ENCODE measurements at regions not wholly inside any gene's neighbourhood (a gene's known extent, or its start where the extent isn't known, plus 50 kb on each side); places are given as distances from the start of the nearest gene placed in this dataset.

- H3K9me3 Mint-ChIP-seq (ENCODE audit: unreplicated experiment), result peaks cover 8% of the 10 kb centered on the region
- no peak overlapping the region for H3K27ac Mint-ChIP-seq (ENCODE audit: unreplicated experiment)
- no peaks in the 10 kb centered on the region for H3K27me3 Mint-ChIP-seq (ENCODE audit: unreplicated experiment)
- no peaks in the 10 kb centered on the region for H3K4me1 Mint-ChIP-seq (ENCODE audit: unreplicated experiment)
- DNase-seq (ENCODE audit: low spot score), result no peak
- no peak overlapping the region for H3K4me3 Mint-ChIP-seq (ENCODE audit: unreplicated experiment)
- peaks cover 11% of the 10 kb centered on the region for H3K36me3 Mint-ChIP-seq (ENCODE audit: low read depth, unreplicated experiment)
- TF ChIP-seq CTCF (IDR thresholded peaks at IDR 0.05; ENCODE audit: unreplicated experiment), result no peak
These were observed 694.7 kb downstream of the SLC16A7 start for GRCh38 chr12:60290532-60290931.

DNA sequence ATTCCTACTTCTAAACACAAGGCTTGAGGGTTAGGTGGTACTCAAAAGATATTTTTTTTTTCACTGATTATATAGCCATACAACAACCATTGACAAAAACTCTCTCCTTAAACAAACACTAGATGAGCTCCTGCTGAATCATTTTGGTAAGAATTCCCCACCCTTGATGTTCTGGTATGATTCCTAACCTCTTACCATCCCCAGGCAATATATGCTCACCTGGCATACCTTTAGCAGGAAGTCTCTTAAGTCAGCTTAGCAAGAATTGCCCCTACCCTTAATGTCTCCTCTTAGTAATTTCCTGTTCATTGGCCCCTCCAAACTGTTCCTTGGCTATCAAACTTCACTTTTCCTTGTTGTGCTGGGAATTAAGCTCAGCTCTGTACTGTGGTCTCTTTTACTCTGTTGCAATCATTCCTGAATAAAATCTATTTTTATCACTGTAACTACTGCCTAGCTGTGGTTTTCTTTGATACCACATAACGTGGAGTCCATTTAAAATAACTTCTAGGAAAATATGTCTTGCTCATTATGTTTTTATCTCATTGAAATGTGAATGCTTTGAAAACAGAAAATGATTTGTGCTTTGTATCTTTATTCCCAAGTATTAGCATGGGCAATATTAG is 712.6 kb downstream of the SLC16A7 start:
- Mint-ChIP-seq H3K4me3 (ENCODE audit: unreplicated experiment) (no peak overlapping the region), H3K27ac (ENCODE audit: unreplicated experiment) (no peak overlapping the region), H3K9me3 (ENCODE audit: unreplicated experiment) (no peaks in the 10 kb centered on the region), H3K36me3 (ENCODE audit: low read depth, unreplicated experiment) (no peaks in the 10 kb centered on the region), H3K27me3 (ENCODE audit: unreplicated experiment) (no peaks in the 10 kb centered on the region), H3K4me1 (ENCODE audit: unreplicated experiment) (no peaks in the 10 kb centered on the region)
- DNase-seq (ENCODE audit: low spot score), result no peak
- no peak for TF ChIP-seq CTCF (IDR thresholded peaks at IDR 0.05; ENCODE audit: unreplicated experiment)

GRCh38 chr12:60311940-60312339 is 716.1 kb downstream of the SLC16A7 start:
- Mint-ChIP-seq H3K4me3 (ENCODE audit: unreplicated experiment) (no peak overlapping the region), H3K36me3 (ENCODE audit: low read depth, unreplicated experiment) (no peaks in the 10 kb centered on the region), H3K27me3 (ENCODE audit: unreplicated experiment) (no peaks in the 10 kb centered on the region), H3K27ac (ENCODE audit: unreplicated experiment) (no peak overlapping the region), H3K4me1 (ENCODE audit: unreplicated experiment) (no peaks in the 10 kb centered on the region), H3K9me3 (ENCODE audit: unreplicated experiment) (no peaks in the 10 kb centered on the region)
- TF ChIP-seq CTCF (IDR thresholded peaks at IDR 0.05; ENCODE audit: unreplicated experiment), result no peak
- no peak for DNase-seq (ENCODE audit: low spot score)

- H3K36me3 Mint-ChIP-seq (ENCODE audit: low read depth, unreplicated experiment), result no peaks in the 10 kb centered on the region
- H3K4me1 Mint-ChIP-seq (ENCODE audit: unreplicated experiment), result no peaks in the 10 kb centered on the region
- H3K9me3 Mint-ChIP-seq (ENCODE audit: unreplicated experiment), result no peaks in the 10 kb centered on the region
- H3K27ac Mint-ChIP-seq (ENCODE audit: unreplicated experiment), result no peak overlapping the region
- H3K27me3 Mint-ChIP-seq (ENCODE audit: unreplicated experiment), result no peaks in the 10 kb centered on the region
- no peak for TF ChIP-seq CTCF (IDR thresholded peaks at IDR 0.05; ENCODE audit: unreplicated experiment)
- DNase-seq (ENCODE audit: low spot score), result no peak
- H3K4me3 Mint-ChIP-seq (ENCODE audit: unreplicated experiment), result no peak overlapping the region
These were observed 721.5 kb downstream of the SLC16A7 start for GRCh38 chr12:60317361-60317760.

DNA sequence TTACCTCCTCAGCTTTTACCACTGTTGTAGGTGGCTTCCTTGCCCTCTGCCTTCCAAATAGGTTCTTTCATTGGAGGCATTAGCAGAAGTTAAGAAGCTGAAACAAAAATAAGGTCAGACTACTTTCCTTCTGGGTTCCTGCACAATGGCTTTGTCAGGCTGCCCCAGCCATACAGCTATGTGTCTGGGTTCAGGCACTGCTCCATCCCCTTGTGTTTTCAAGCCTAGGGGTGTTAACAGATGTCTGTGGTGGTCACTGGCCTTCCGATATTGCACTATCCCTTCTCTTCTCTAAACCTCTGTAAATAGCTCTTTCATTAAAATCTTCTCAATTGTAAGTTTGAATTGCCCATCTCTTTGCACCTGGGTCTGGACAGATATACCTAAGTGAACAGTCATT is 728.9 kb downstream of the SLC16A7 start:
- Mint-ChIP-seq H3K4me3 (ENCODE audit: unreplicated experiment) (no peak overlapping the region), H3K36me3 (ENCODE audit: low read depth, unreplicated experiment) (no peaks in the 10 kb centered on the region), H3K9me3 (ENCODE audit: unreplicated experiment) (no peaks in the 10 kb centered on the region), H3K4me1 (ENCODE audit: unreplicated experiment) (no peaks in the 10 kb centered on the region), H3K27ac (ENCODE audit: unreplicated experiment) (no peak overlapping the region), H3K27me3 (ENCODE audit: unreplicated experiment) (peaks cover 2% of the 10 kb centered on the region)
- TF ChIP-seq CTCF (IDR thresholded peaks at IDR 0.05; ENCODE audit: unreplicated experiment), result no peak
- no peak for DNase-seq (ENCODE audit: low spot score)

Measured in endothelial cell (in vitro differentiated cells).